HG02981 (cell line): ENCODE measurements at regions not wholly inside any gene's neighbourhood (a gene's known extent, or its start where the extent isn't known, plus 50 kb on each side); places are given as distances from the start of the nearest gene placed in this dataset.

Experiments
- ATAC-seq: cut with Tn5 transposase; IDR thresholded peaks from one replicate; pipeline ENCODE4 v1.9.1; 2021; ENCODE audit warnings: mild to moderate bottlenecking, moderate library complexity; ENCODE audit not compliant: unreplicated experiment

GRCh38 chr5:30620481-30621085, 572.9 kb upstream of the CDH6 start:
- ATAC-seq = no peak

GRCh38 chr5:30608501-30608900, 585.0 kb upstream of the CDH6 start:
- no peak for ATAC-seq

GRCh38 chr5:30607301-30607894, 586.1 kb upstream of the CDH6 start:
- ATAC-seq = no peak

- no peak for ATAC-seq
Measured at GRCh38 chr5:30605693-30606268, 587.7 kb upstream of the CDH6 start.

GRCh38 chr5:30604648-30605262, 588.7 kb upstream of the CDH6 start:
- no peak for ATAC-seq

GRCh38 chr5:30600892-30601291, 592.6 kb upstream of the CDH6 start:
- ATAC-seq = no peak

- no peak for ATAC-seq
Measured at GRCh38 chr5:30596495-30597064, 596.9 kb upstream of the CDH6 start.

GRCh38 chr5:30594331-30594730, 599.2 kb upstream of the CDH6 start:
- no peak for ATAC-seq

GRCh38 chr5:30592833-30593232, 600.7 kb upstream of the CDH6 start:
- no peak for ATAC-seq

GRCh38 chr5:30581198-30581935, 612.1 kb upstream of the CDH6 start:
- ATAC-seq = no peak

- ATAC-seq = no peak
Measured at GRCh38 chr5:30574761-30575160, 618.7 kb upstream of the CDH6 start.

GRCh38 chr5:30572279-30572678, 621.2 kb upstream of the CDH6 start:
- no peak for ATAC-seq

- ATAC-seq = no peak
Measured at GRCh38 chr5:30561771-30562170, 631.7 kb upstream of the CDH6 start.

- ATAC-seq = no peak
Measured at GRCh38 chr5:30551618-30552017, 641.9 kb upstream of the CDH6 start.

- ATAC-seq = no peak
Measured at GRCh38 chr5:30548580-30549305, 644.7 kb upstream of the CDH6 start.

GRCh38 chr5:30540150-30540549, 653.3 kb upstream of the CDH6 start:
- no peak for ATAC-seq

- ATAC-seq = no peak
Measured at GRCh38 chr5:30539004-30539634, 654.4 kb upstream of the CDH6 start.

- ATAC-seq = no peak
Measured at GRCh38 chr5:30525353-30525752, 668.1 kb upstream of the CDH6 start.

GRCh38 chr5:30524428-30524827, 669.1 kb upstream of the CDH6 start:
- no peak for ATAC-seq

- ATAC-seq = no peak
Measured at GRCh38 chr5:30523061-30523460, 670.4 kb upstream of the CDH6 start.
